ENCODE measurements at regions not wholly inside any gene's neighbourhood (a gene's known extent, or its start where the extent isn't known, plus 50 kb on each side); places are given as distances from the start of the nearest gene placed in this dataset.

GRCh38 chr10:10663622-10664021, 354.1 kb upstream of the CELF2 start:
- Mint-ChIP-seq H3K27me3 (peaks cover 50% of the 10 kb centered on the region), H3K4me1 (no peaks in the 10 kb centered on the region), H3K27ac (no peak overlapping the region), H3K36me3 (ENCODE audit: low read depth) (no peaks in the 10 kb centered on the region), H3K4me3 (no peak overlapping the region)
- no peaks in the 10 kb centered on the region for H3K9me3 ChIP-seq (ENCODE audit: control insufficient read depth, low read length, poor library complexity, severe bottlenecking)
- DNase-seq (no peak), ATAC-seq (no peak)

GRCh38 chr10:10665750-10666149, 351.9 kb upstream of the CELF2 start:
- H3K9me3 ChIP-seq (ENCODE audit: control insufficient read depth, low read length, poor library complexity, severe bottlenecking): no peaks in the 10 kb centered on the region
- H3K4me3 Mint-ChIP-seq: no peak overlapping the region
- no peaks in the 10 kb centered on the region for H3K36me3 Mint-ChIP-seq (ENCODE audit: low read depth)
- no peaks in the 10 kb centered on the region for H3K4me1 Mint-ChIP-seq
- no peak overlapping the region for H3K27ac Mint-ChIP-seq
- ATAC-seq (no peak), DNase-seq (no peak)
- peaks cover 60% of the 10 kb centered on the region for H3K27me3 Mint-ChIP-seq

- no peaks in the 10 kb centered on the region for H3K36me3 Mint-ChIP-seq (ENCODE audit: low read depth)
- H3K9me3 ChIP-seq (ENCODE audit: control insufficient read depth, low read length, poor library complexity, severe bottlenecking): no peaks in the 10 kb centered on the region
- DNase-seq: no peak
- peaks cover 52% of the 10 kb centered on the region for H3K27me3 Mint-ChIP-seq
- ATAC-seq: no peak
- no peaks in the 10 kb centered on the region for H3K4me1 Mint-ChIP-seq
- no peak overlapping the region for H3K4me3 Mint-ChIP-seq
- H3K27ac Mint-ChIP-seq: no peak overlapping the region
Measured at GRCh38 chr10:10667466-10667865, 350.2 kb upstream of the CELF2 start.

GRCh38 chr10:10676972-10677371, 340.7 kb upstream of the CELF2 start:
- DNase-seq (no peak), ATAC-seq (no peak)
- Mint-ChIP-seq H3K27me3 (peaks cover 14% of the 10 kb centered on the region), H3K27ac (no peak overlapping the region), H3K4me3 (no peak overlapping the region), H3K36me3 (ENCODE audit: low read depth) (no peaks in the 10 kb centered on the region), H3K4me1 (no peaks in the 10 kb centered on the region)
- no peaks in the 10 kb centered on the region for H3K9me3 ChIP-seq (ENCODE audit: control insufficient read depth, low read length, poor library complexity, severe bottlenecking)

- H3K4me1 Mint-ChIP-seq: no peaks in the 10 kb centered on the region
- DNase-seq (no peak), ATAC-seq (peak; percentile 32)
- H3K27ac Mint-ChIP-seq: no peak overlapping the region
- peaks cover 19% of the 10 kb centered on the region for H3K27me3 Mint-ChIP-seq
- H3K9me3 ChIP-seq (ENCODE audit: control insufficient read depth, low read length, poor library complexity, severe bottlenecking): no peaks in the 10 kb centered on the region
- no peak overlapping the region for H3K4me3 Mint-ChIP-seq
- H3K36me3 Mint-ChIP-seq (ENCODE audit: low read depth): no peaks in the 10 kb centered on the region
Measured at GRCh38 chr10:10677479-10677878, 340.2 kb upstream of the CELF2 start.

- Mint-ChIP-seq H3K4me1 (no peaks in the 10 kb centered on the region), H3K27ac (no peak overlapping the region), H3K27me3 (peaks cover 46% of the 10 kb centered on the region), H3K36me3 (ENCODE audit: low read depth) (no peaks in the 10 kb centered on the region), H3K4me3 (no peak overlapping the region)
- no peaks in the 10 kb centered on the region for H3K9me3 ChIP-seq (ENCODE audit: control insufficient read depth, low read length, poor library complexity, severe bottlenecking)
- no peak for ATAC-seq
- DNase-seq: no peak
Measured at GRCh38 chr10:10680496-10680895, 337.2 kb upstream of the CELF2 start.

- Mint-ChIP-seq H3K4me3 (no peak overlapping the region), H3K36me3 (ENCODE audit: low read depth) (no peaks in the 10 kb centered on the region), H3K27ac (no peak overlapping the region), H3K27me3 (peaks cover 60% of the 10 kb centered on the region), H3K4me1 (no peaks in the 10 kb centered on the region)
- H3K9me3 ChIP-seq (ENCODE audit: control insufficient read depth, low read length, poor library complexity, severe bottlenecking): no peaks in the 10 kb centered on the region
- no peak for DNase-seq
- no peak for ATAC-seq
Measured at GRCh38 chr10:10684972-10685371, 332.7 kb upstream of the CELF2 start.

- H3K4me3 Mint-ChIP-seq: no peak overlapping the region
- H3K36me3 Mint-ChIP-seq (ENCODE audit: low read depth): no peaks in the 10 kb centered on the region
- no peaks in the 10 kb centered on the region for H3K9me3 ChIP-seq (ENCODE audit: control insufficient read depth, low read length, poor library complexity, severe bottlenecking)
- DNase-seq (no peak), ATAC-seq (no peak)
- no peaks in the 10 kb centered on the region for H3K4me1 Mint-ChIP-seq
- peaks cover 56% of the 10 kb centered on the region for H3K27me3 Mint-ChIP-seq
- no peak overlapping the region for H3K27ac Mint-ChIP-seq
Measured at GRCh38 chr10:10685566-10685965, 332.1 kb upstream of the CELF2 start.

- Mint-ChIP-seq H3K27me3 (peaks cover 47% of the 10 kb centered on the region), H3K4me1 (no peaks in the 10 kb centered on the region), H3K4me3 (no peak overlapping the region), H3K27ac (no peak overlapping the region), H3K36me3 (ENCODE audit: low read depth) (no peaks in the 10 kb centered on the region)
- DNase-seq (no peak), ATAC-seq (no peak)
- H3K9me3 ChIP-seq (ENCODE audit: control insufficient read depth, low read length, poor library complexity, severe bottlenecking): no peaks in the 10 kb centered on the region
Measured at GRCh38 chr10:10687751-10688150, 329.9 kb upstream of the CELF2 start.

GRCh38 chr10:10699427-10699826, 318.2 kb upstream of the CELF2 start:
- no peak overlapping the region for H3K27ac Mint-ChIP-seq
- no peaks in the 10 kb centered on the region for H3K9me3 ChIP-seq (ENCODE audit: control insufficient read depth, low read length, poor library complexity, severe bottlenecking)
- peaks cover 47% of the 10 kb centered on the region for H3K27me3 Mint-ChIP-seq
- DNase-seq: no peak
- peaks cover 2% of the 10 kb centered on the region for H3K4me1 Mint-ChIP-seq
- peaks cover 3% of the 10 kb centered on the region for H3K36me3 Mint-ChIP-seq (ENCODE audit: low read depth)
- ATAC-seq: no peak
- no peak overlapping the region for H3K4me3 Mint-ChIP-seq

GRCh38 chr10:10701084-10701611, 316.5 kb upstream of the CELF2 start:
- Mint-ChIP-seq H3K36me3 (ENCODE audit: low read depth) (peaks cover 3% of the 10 kb centered on the region), H3K27ac (no peak overlapping the region), H3K4me1 (peaks cover 2% of the 10 kb centered on the region), H3K27me3 (peaks cover 54% of the 10 kb centered on the region), H3K4me3 (no peak overlapping the region)
- ATAC-seq (no peak), DNase-seq (no peak)
- H3K9me3 ChIP-seq (ENCODE audit: control insufficient read depth, low read length, poor library complexity, severe bottlenecking): no peaks in the 10 kb centered on the region

GRCh38 chr10:10702211-10702610, 315.5 kb upstream of the CELF2 start:
- no peak for ATAC-seq
- H3K4me1 Mint-ChIP-seq: peaks cover 2% of the 10 kb centered on the region
- no peak overlapping the region for H3K4me3 Mint-ChIP-seq
- DNase-seq: no peak
- peaks cover 3% of the 10 kb centered on the region for H3K36me3 Mint-ChIP-seq (ENCODE audit: low read depth)
- H3K9me3 ChIP-seq (ENCODE audit: control insufficient read depth, low read length, poor library complexity, severe bottlenecking): no peaks in the 10 kb centered on the region
- H3K27ac Mint-ChIP-seq: no peak overlapping the region
- peaks cover 56% of the 10 kb centered on the region for H3K27me3 Mint-ChIP-seq

GRCh38 chr10:10703382-10703781, 314.3 kb upstream of the CELF2 start:
- Mint-ChIP-seq H3K36me3 (ENCODE audit: low read depth) (peaks cover 3% of the 10 kb centered on the region), H3K4me1 (peaks cover 2% of the 10 kb centered on the region), H3K27ac (no peak overlapping the region), H3K4me3 (no peak overlapping the region), H3K27me3 (peaks cover 51% of the 10 kb centered on the region)
- ATAC-seq (no peak), DNase-seq (no peak)
- H3K9me3 ChIP-seq (ENCODE audit: control insufficient read depth, low read length, poor library complexity, severe bottlenecking): no peaks in the 10 kb centered on the region

- ATAC-seq (no peak), DNase-seq (no peak)
- Mint-ChIP-seq H3K4me3 (no peak overlapping the region), H3K36me3 (ENCODE audit: low read depth) (no peaks in the 10 kb centered on the region), H3K4me1 (no peaks in the 10 kb centered on the region), H3K27ac (no peak overlapping the region), H3K27me3 (peaks cover 12% of the 10 kb centered on the region)
- H3K9me3 ChIP-seq (ENCODE audit: control insufficient read depth, low read length, poor library complexity, severe bottlenecking): no peaks in the 10 kb centered on the region
Measured at GRCh38 chr10:10712155-10712704, 305.4 kb upstream of the CELF2 start.
